ENCODE measurements at regions not wholly inside any gene's neighbourhood (a gene's known extent, or its start where the extent isn't known, plus 50 kb on each side); places are given as distances from the start of the nearest gene placed in this dataset.

GRCh38 chr9:90469865-90470387, 172.7 kb downstream of the DIRAS2 start:
- Mint-ChIP-seq H3K27me3 (ENCODE audit: unreplicated experiment) (peaks cover 2% of the 10 kb centered on the region), H3K27ac (ENCODE audit: unreplicated experiment) (peak overlapping the region; percentile 19), H3K4me3 (ENCODE audit: unreplicated experiment) (no peak overlapping the region), H3K9me3 (ENCODE audit: unreplicated experiment) (peaks cover 3% of the 10 kb centered on the region), H3K36me3 (ENCODE audit: unreplicated experiment) (no peaks in the 10 kb centered on the region), H3K4me1 (ENCODE audit: low read depth, unreplicated experiment) (peaks cover 8% of the 10 kb centered on the region)
- no peak for DNase-seq
- TF ChIP-seq, protein P1, sequence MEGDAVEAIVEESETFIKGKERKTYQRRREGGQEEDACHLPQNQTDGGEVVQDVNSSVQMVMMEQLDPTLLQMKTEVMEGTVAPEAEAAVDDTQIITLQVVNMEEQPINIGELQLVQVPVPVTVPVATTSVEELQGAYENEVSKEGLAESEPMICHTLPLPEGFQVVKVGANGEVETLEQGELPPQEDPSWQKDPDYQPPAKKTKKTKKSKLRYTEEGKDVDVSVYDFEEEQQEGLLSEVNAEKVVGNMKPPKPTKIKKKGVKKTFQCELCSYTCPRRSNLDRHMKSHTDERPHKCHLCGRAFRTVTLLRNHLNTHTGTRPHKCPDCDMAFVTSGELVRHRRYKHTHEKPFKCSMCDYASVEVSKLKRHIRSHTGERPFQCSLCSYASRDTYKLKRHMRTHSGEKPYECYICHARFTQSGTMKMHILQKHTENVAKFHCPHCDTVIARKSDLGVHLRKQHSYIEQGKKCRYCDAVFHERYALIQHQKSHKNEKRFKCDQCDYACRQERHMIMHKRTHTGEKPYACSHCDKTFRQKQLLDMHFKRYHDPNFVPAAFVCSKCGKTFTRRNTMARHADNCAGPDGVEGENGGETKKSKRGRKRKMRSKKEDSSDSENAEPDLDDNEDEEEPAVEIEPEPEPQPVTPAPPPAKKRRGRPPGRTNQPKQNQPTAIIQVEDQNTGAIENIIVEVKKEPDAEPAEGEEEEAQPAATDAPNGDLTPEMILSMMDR (IDR thresholded peaks at IDR 0.05; ENCODE audit: partially characterized antibody, unreplicated experiment), result no peak

DNA sequence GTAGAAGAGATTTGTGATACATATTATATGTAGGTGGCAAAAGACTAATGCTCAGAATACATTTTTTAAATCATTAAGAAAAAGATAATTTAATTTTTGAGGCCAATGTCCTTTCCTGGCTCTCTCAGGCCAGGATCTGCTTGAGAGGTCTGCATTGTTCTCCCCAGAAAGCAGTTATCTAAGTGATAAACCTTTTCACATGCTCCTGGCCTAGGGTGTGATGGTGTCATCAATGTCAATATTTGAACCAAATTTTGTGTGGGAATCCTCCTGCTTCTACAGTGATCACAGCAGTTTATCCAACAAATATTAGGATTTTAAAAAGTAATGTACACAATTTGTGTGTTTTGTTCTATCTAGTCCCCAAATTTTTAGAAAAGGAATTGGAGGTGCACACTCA, 166.6 kb downstream of the DIRAS2 start:
- H3K27ac Mint-ChIP-seq (ENCODE audit: unreplicated experiment), result no peak overlapping the region
- no peaks in the 10 kb centered on the region for H3K36me3 Mint-ChIP-seq (ENCODE audit: unreplicated experiment)
- H3K9me3 Mint-ChIP-seq (ENCODE audit: unreplicated experiment), result peaks cover 2% of the 10 kb centered on the region
- H3K4me3 Mint-ChIP-seq (ENCODE audit: unreplicated experiment), result no peak overlapping the region
- peaks cover 2% of the 10 kb centered on the region for H3K27me3 Mint-ChIP-seq (ENCODE audit: unreplicated experiment)
- DNase-seq, result no peak
- TF ChIP-seq, protein P1 (IDR thresholded peaks at IDR 0.05; ENCODE audit: partially characterized antibody, unreplicated experiment), result no peak
- H3K4me1 Mint-ChIP-seq (ENCODE audit: low read depth, unreplicated experiment), result peaks cover 3% of the 10 kb centered on the region

DNA sequence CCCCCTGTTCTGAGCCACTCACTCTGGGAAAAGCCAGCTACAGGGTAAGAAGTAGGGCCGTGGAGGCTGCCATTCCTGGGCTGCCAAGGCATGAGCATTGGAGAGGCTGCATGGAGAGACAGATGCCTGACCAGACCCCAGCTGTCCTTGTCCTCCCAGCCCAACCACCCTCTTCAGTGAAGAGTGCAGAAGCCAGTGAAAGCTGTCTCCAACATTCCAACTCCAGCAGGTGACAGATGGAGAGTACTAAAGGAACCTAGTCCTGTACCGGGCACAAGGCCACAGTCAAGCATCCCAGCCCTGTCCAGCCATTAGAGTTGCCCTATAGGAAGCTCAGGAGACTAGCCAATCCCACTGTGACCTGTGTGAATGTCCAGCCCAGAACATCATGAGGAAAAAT, 165.1 kb downstream of the DIRAS2 start:
- TF ChIP-seq, protein P1 (IDR thresholded peaks at IDR 0.05; ENCODE audit: partially characterized antibody, unreplicated experiment), result no peak
- DNase-seq, result no peak
- H3K4me3 Mint-ChIP-seq (ENCODE audit: unreplicated experiment), result no peak overlapping the region
- peaks cover 2% of the 10 kb centered on the region for H3K27me3 Mint-ChIP-seq (ENCODE audit: unreplicated experiment)
- no peaks in the 10 kb centered on the region for H3K9me3 Mint-ChIP-seq (ENCODE audit: unreplicated experiment)
- H3K4me1 Mint-ChIP-seq (ENCODE audit: low read depth, unreplicated experiment), result peaks cover 3% of the 10 kb centered on the region
- no peaks in the 10 kb centered on the region for H3K36me3 Mint-ChIP-seq (ENCODE audit: unreplicated experiment)
- no peak overlapping the region for H3K27ac Mint-ChIP-seq (ENCODE audit: unreplicated experiment)

DNA sequence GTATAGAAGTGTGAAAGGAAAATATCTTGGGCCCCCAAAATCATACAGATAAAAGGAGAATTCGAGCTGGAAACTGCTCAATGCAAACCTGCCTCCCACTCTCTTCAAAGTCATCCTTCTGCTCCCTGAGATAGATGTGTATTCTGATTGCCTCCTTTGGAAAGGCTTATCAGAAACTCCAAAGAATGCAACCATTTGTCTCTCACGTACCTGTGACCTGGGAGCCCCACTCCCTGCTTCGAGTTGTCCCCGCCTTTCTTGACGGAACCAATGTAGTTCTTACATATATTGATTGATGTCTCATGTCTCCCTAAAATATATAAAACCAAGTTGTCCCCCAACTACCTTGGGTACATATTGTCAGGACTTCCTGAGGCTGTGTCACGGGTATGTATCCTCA, 163.8 kb downstream of the DIRAS2 start:
- peaks cover 3% of the 10 kb centered on the region for H3K4me1 Mint-ChIP-seq (ENCODE audit: low read depth, unreplicated experiment)
- no peaks in the 10 kb centered on the region for H3K36me3 Mint-ChIP-seq (ENCODE audit: unreplicated experiment)
- TF ChIP-seq, protein P1 (IDR thresholded peaks at IDR 0.05; ENCODE audit: partially characterized antibody, unreplicated experiment), result no peak
- H3K27ac Mint-ChIP-seq (ENCODE audit: unreplicated experiment), result no peak overlapping the region
- H3K27me3 Mint-ChIP-seq (ENCODE audit: unreplicated experiment), result peaks cover 1% of the 10 kb centered on the region
- no peak overlapping the region for H3K4me3 Mint-ChIP-seq (ENCODE audit: unreplicated experiment)
- no peak for DNase-seq
- no peaks in the 10 kb centered on the region for H3K9me3 Mint-ChIP-seq (ENCODE audit: unreplicated experiment)

GRCh38 chr9:90485028-90485427, 157.6 kb downstream of the DIRAS2 start:
- TF ChIP-seq, protein P1 (IDR thresholded peaks at IDR 0.05; ENCODE audit: partially characterized antibody, unreplicated experiment), result no peak
- Mint-ChIP-seq H3K9me3 (ENCODE audit: unreplicated experiment) (no peaks in the 10 kb centered on the region), H3K36me3 (ENCODE audit: unreplicated experiment) (peaks cover 7% of the 10 kb centered on the region), H3K27ac (ENCODE audit: unreplicated experiment) (no peak overlapping the region), H3K27me3 (ENCODE audit: unreplicated experiment) (peaks cover 4% of the 10 kb centered on the region), H3K4me1 (ENCODE audit: low read depth, unreplicated experiment) (no peaks in the 10 kb centered on the region), H3K4me3 (ENCODE audit: unreplicated experiment) (no peak overlapping the region)
- no peak for DNase-seq

Measured in glutamatergic neuron (in vitro differentiated cells).